PC-9 (cell line): ENCODE measurements at regions not wholly inside any gene's neighbourhood (a gene's known extent, or its start where the extent isn't known, plus 50 kb on each side); places are given as distances from the start of the nearest gene placed in this dataset.
A peak's percentile ranks its signal among the peaks of the same experiment; 100 is the strongest.

ENCODE experiments used
- BruUV-seq: library from RNA; stranded (reverse); fragments of 400-500 nt; replicated peaks from 2 replicates; lab custom pipeline; 2021; lab: Mats Ljungman, UMichigan
- CTCF ChIA-PET: fragments of 300-600 bp; sonication (Branson Sonifier 250); formaldehyde crosslinking; loops from one replicate; lab custom pipeline; 2022; ENCODE audit warnings: antibody characterized with exemption; lab: Charles Lee
- POLR2A ChIA-PET: fragments of 300-600 bp; sonication (Branson Sonifier 250); formaldehyde crosslinking; loops from one replicate; lab custom pipeline; 2022; ENCODE audit warnings: antibody characterized with exemption; ENCODE audit not compliant: unreplicated experiment; lab: Charles Lee
- DNase-seq, 2 experiments: peaks; one replicate each; pipeline versions ENCODE4 v3.0.0 to v3.0.0-alpha.2; 2015 to 2022; ENCODE audit warnings: mixed read lengths in 1 of 2
- H2AFZ ChIP-seq: fragments of 200-600 bp; sonication (generic); 2 replicates; pipeline ENCODE4 v1.8.1; 2017; ENCODE audit warnings: antibody characterized with exemption
- H3F3A ChIP-seq: fragments of 200-600 bp; sonication (generic); 2 replicates; pipeline ENCODE4 v1.8.1; 2017; ENCODE audit warnings: antibody characterized with exemption, mild to moderate bottlenecking, low read depth; ENCODE audit not compliant: insufficient read depth
- H3K27ac ChIP-seq: fragments of 200-600 bp; sonication (generic); 2 replicates; pipeline ENCODE4 v1.6.1; 2016; ENCODE audit warnings: mixed run types
- H3K27me3 ChIP-seq: fragments of 200-600 bp; sonication (generic); 2 replicates; pipeline ENCODE4 v1.6.1; 2016; ENCODE audit warnings: low read depth, mixed run types; ENCODE audit not compliant: insufficient read depth
- H3K36me3 ChIP-seq: fragments of 200-600 bp; sonication (generic); 2 replicates; pipeline ENCODE4 v1.6.1; 2016; ENCODE audit warnings: low read depth, mixed run types
- H3K4me1 ChIP-seq: fragments of 200-600 bp; sonication (generic); replicated peaks from 2 replicates; pipeline ENCODE4 v1.6.1; 2016; ENCODE audit warnings: mixed run types; ENCODE audit not compliant: insufficient read depth
- H3K4me2 ChIP-seq: fragments of 200-600 bp; sonication (generic); 2 replicates; pipeline ENCODE4 v1.6.1; 2017; ENCODE audit warnings: mixed run types
- H3K4me3 ChIP-seq: fragments of 200-600 bp; sonication (generic); 2 replicates; pipeline ENCODE4 v1.6.1; 2016; ENCODE audit warnings: mixed run types
- H3K79me2 ChIP-seq: fragments of 200-600 bp; sonication (generic); 2 replicates; pipeline ENCODE4 v1.6.1; 2017; ENCODE audit warnings: low read depth, mixed run types
- H3K9me2 ChIP-seq: fragments of 200-600 bp; sonication (generic); 2 replicates; pipeline ENCODE4 v1.8.1; 2017; ENCODE audit warnings: mild to moderate bottlenecking; ENCODE audit not compliant: insufficient read depth
- H3K9me3 ChIP-seq: fragments of 200-600 bp; sonication (generic); 2 replicates; pipeline ENCODE4 v1.8.1; 2016; ENCODE audit warnings: low read depth; ENCODE audit not compliant: insufficient read depth
- H4K20me1 ChIP-seq: fragments of 200-600 bp; sonication (generic); 2 replicates; pipeline ENCODE4 v1.8.1; 2017; ENCODE audit not compliant: insufficient read depth
- CTCF ChIP-seq: fragments of 200-600 bp; sonication (generic); conservative IDR thresholded peaks from 2 replicates; pipeline ENCODE4 v1.6.1; 2017; ENCODE audit warnings: mixed run types, antibody characterized with exemption, mild to moderate bottlenecking, moderate library complexity
- EZH2 ChIP-seq: fragments of 200-600 bp; sonication (generic); IDR thresholded peaks from 2 replicates; pipeline ENCODE4 v1.8.0; 2017; ENCODE audit warnings: antibody characterized with exemption, low read depth
- intact Hi-C: fragments of 100-400 bp; cut with micrococcal nuclease; formaldehyde crosslinking; loops from one replicate; pipeline ENCODE4 v1.10.0; 2022; ENCODE audit not compliant: unreplicated experiment

DNA sequence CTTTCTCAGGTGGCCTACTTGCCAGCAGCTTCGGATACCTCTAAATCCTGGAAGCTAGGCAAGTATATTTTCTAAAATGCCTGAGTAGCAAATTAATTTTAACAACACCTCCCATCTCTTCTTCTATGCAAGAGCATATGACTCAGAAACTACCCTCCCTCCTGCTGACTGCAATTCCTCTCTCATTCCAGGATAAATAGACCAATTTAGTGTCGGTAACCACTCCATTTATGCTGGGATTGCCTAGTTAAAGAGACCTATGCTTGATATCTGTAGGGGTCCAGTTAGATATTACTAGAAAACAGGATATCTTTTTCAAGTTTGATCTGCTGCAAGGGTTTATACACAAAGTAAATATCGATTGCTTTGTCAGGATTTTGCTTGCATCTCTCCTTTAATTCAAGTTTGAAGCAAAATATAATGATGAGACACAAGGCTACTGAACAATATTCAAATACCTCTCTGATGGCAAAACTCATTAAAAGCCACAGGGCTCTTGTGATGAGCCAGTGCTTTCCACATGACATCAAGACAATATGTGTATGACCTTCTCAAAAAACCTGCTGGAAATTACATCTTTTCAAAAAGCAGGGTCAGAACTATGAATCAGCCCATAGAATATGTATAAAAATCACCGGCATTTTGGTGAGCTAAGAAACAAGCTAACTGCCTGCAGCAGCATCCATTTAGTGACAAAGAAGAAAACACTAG is 491.6 kb upstream of the NECTIN3 start:
- Histone ChIP-seq H3K27me3 (no peaks in the 10 kb centered on the region), H3K79me2 (no peaks in the 10 kb centered on the region), H3F3A (no peaks in the 10 kb centered on the region), H3K36me3 (no peaks in the 10 kb centered on the region), H3K27ac (no peak overlapping the region), H3K4me1 (peaks cover 33% of the 10 kb centered on the region), H3K4me2 (no peak overlapping the region), H3K9me3 (no peaks in the 10 kb centered on the region), H3K9me2 (no peaks in the 10 kb centered on the region), H3K4me3 (no peak overlapping the region), H4K20me1 (no peaks in the 10 kb centered on the region), H2AFZ (no peak overlapping the region; the same call in 1 of the 2 replicates)
- no peak for DNase-seq
- intact Hi-C loops, result loop anchor here (5.0 to 10.0 kb wide), 2 partner anchors 82 to 165 kb away; no protein-coding TSS in a partner anchor
- POLR2A ChIA-PET, result no interaction called here
- TF ChIP-seq CTCF (no peak), EZH2 (no peak)
- CTCF ChIA-PET, result no interaction called here
- BruUV-seq, result no TSS peak

DNA sequence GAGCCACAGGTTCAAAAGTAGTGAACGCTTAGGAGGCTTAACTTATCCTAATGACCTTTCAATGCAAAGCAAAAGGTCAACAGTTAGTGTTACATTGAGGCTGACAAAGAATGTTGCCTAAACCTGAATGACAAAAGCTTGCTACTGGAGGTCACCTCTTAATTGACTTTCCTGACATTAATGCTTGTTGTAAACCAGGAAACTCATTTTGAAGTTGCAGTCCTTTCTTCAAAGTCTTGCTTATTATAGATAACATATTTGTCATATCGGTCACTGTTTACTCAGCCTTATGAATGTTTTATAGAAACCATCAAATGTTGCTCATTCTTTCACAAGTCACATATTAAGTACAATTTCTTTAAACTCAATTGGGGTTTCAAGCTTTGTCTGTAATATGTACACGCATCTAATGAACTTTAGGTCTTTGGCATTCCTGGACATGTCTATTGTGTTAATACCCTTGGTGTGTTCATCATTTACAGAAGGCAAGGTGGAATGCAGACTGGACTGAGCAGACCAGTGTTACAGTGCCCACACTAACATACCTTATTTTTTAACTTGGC is 488.2 kb upstream of the NECTIN3 start:
- TF ChIP-seq CTCF (no peak), EZH2 (no peak)
- Histone ChIP-seq H3K4me2 (peak overlapping the region; percentile 17), H3K36me3 (no peaks in the 10 kb centered on the region), H3K27ac (peak overlapping the region; percentile 0; the same call in 1 of the 2 replicates), H3K4me1 (peaks cover 20% of the 10 kb centered on the region), H3K9me2 (no peaks in the 10 kb centered on the region), H3F3A (no peaks in the 10 kb centered on the region), H3K4me3 (no peak overlapping the region), H4K20me1 (no peaks in the 10 kb centered on the region), H3K27me3 (no peaks in the 10 kb centered on the region), H3K79me2 (no peaks in the 10 kb centered on the region), H2AFZ (0 out of 2 replicates have a peak overlapping the region, but pooled peaks have one; percentile 11), H3K9me3 (no peaks in the 10 kb centered on the region)
- peak in 1 of 2 experiments; percentile 80 for DNase-seq
- ChIA-PET POLR2A (no interaction called here), CTCF (no interaction called here)
- no TSS peak for BruUV-seq
- intact Hi-C loops, result loop anchor here (5.0 kb wide), 1 partner anchor 79 kb away; no protein-coding TSS in a partner anchor

- no peak overlapping the region for H3K27ac ChIP-seq
- peaks cover 6% of the 10 kb centered on the region for H3K4me1 ChIP-seq
- intact Hi-C loops, result no loop called here
- no peaks in the 10 kb centered on the region for H3K27me3 ChIP-seq
- H3F3A ChIP-seq, result no peaks in the 10 kb centered on the region
- no TSS peak for BruUV-seq
- no peaks in the 10 kb centered on the region for H3K36me3 ChIP-seq
- POLR2A ChIA-PET, result interaction anchor here (0.6 kb wide), 1 partner anchor 49 kb away, joined by 5 read pairs; no protein-coding TSS in a partner anchor
- no peaks in the 10 kb centered on the region for H4K20me1 ChIP-seq
- no peaks in the 10 kb centered on the region for H3K79me2 ChIP-seq
- CTCF ChIA-PET, result no interaction called here
- H2AFZ ChIP-seq, result no peak overlapping the region
- H3K4me3 ChIP-seq, result no peak overlapping the region
- no peak for DNase-seq
- H3K9me2 ChIP-seq, result no peaks in the 10 kb centered on the region
- H3K4me2 ChIP-seq, result no peak overlapping the region
- no peaks in the 10 kb centered on the region for H3K9me3 ChIP-seq
- TF ChIP-seq CTCF (no peak), EZH2 (no peak)
These were observed 482.7 kb upstream of the NECTIN3 start for GRCh38 chr3:110588906-110589305.
